ENCODE measurements at regions not wholly inside any gene's neighbourhood (a gene's known extent, or its start where the extent isn't known, plus 50 kb on each side); places are given as distances from the start of the nearest gene placed in this dataset.
"Not testable (repeated sequence)": the region's sequence is repeated elsewhere in the genome, so short reads cannot be mapped to it uniquely, and the experiment has no call there.

- no peak for DNase-seq (ENCODE audit: low spot score)
These were observed 710.3 kb downstream of the ZBBX start for GRCh38 chr3:166669781-166670180.

- DNase-seq (ENCODE audit: low spot score) = peak; percentile 86
These were observed 716.9 kb downstream of the ZBBX start for GRCh38 chr3:166663194-166663593.

GRCh38 chr3:166661621-166662020 is 718.5 kb downstream of the ZBBX start:
- DNase-seq (ENCODE audit: low spot score) = no peak

GRCh38 chr3:166660962-166661361 is 719.1 kb downstream of the ZBBX start:
- DNase-seq (ENCODE audit: low spot score) = no peak

- no peak for DNase-seq (ENCODE audit: low spot score)
These were observed 742.0 kb downstream of the ZBBX start for GRCh38 chr3:166637984-166638530.

- no peak for DNase-seq (ENCODE audit: low spot score)
These were observed 745.9 kb downstream of the ZBBX start for GRCh38 chr3:166634091-166634746.

- DNase-seq (ENCODE audit: low spot score) = no peak
These were observed 749.9 kb downstream of the ZBBX start for GRCh38 chr3:166630190-166630589.

- no peak for DNase-seq (ENCODE audit: low spot score)
These were observed 766.7 kb downstream of the ZBBX start for GRCh38 chr3:166613365-166613764.

GRCh38 chr3:166612761-166613160 is 767.3 kb downstream of the ZBBX start:
- DNase-seq (ENCODE audit: low spot score) = not testable (repeated sequence)

GRCh38 chr3:166607933-166608521 is 770.8 kb upstream of the BCHE start:
- DNase-seq (ENCODE audit: low spot score) = no peak

- no peak for DNase-seq (ENCODE audit: low spot score)
These were observed 769.8 kb upstream of the BCHE start for GRCh38 chr3:166606988-166607387.

GRCh38 chr3:166593776-166594175 is 756.6 kb upstream of the BCHE start:
- DNase-seq (ENCODE audit: low spot score) = no peak

GRCh38 chr3:166582236-166582635 is 745.0 kb upstream of the BCHE start:
- DNase-seq (ENCODE audit: low spot score) = peak; percentile 13

GRCh38 chr3:166580561-166580960 is 743.3 kb upstream of the BCHE start:
- peak; percentile 23 for DNase-seq (ENCODE audit: low spot score)

GRCh38 chr3:166575161-166575560 is 737.9 kb upstream of the BCHE start:
- DNase-seq (ENCODE audit: low spot score) = no peak

GRCh38 chr3:166571686-166572085 is 734.5 kb upstream of the BCHE start:
- DNase-seq (ENCODE audit: low spot score) = not testable (repeated sequence)

GRCh38 chr3:166570102-166570501 is 732.9 kb upstream of the BCHE start:
- DNase-seq (ENCODE audit: low spot score) = no peak

- DNase-seq (ENCODE audit: low spot score) = no peak
These were observed 732.4 kb upstream of the BCHE start for GRCh38 chr3:166569589-166569988.

- no peak for DNase-seq (ENCODE audit: low spot score)
These were observed 723.0 kb upstream of the BCHE start for GRCh38 chr3:166560253-166560652.

GRCh38 chr3:166556955-166557354 is 719.7 kb upstream of the BCHE start:
- no peak for DNase-seq (ENCODE audit: low spot score)

- DNase-seq (ENCODE audit: low spot score) = no peak
These were observed 716.8 kb upstream of the BCHE start for GRCh38 chr3:166554023-166554422.

- DNase-seq (ENCODE audit: low spot score) = no peak
These were observed 696.5 kb upstream of the BCHE start for GRCh38 chr3:166533740-166534139.

GRCh38 chr3:166531730-166532129 is 694.5 kb upstream of the BCHE start:
- DNase-seq (ENCODE audit: low spot score) = no peak

- peak; percentile 35 for DNase-seq (ENCODE audit: low spot score)
These were observed 690.1 kb upstream of the BCHE start for GRCh38 chr3:166527325-166527724.

Data from A172 (cell line).